ENCODE measurements at regions not wholly inside any gene's neighbourhood (a gene's known extent, or its start where the extent isn't known, plus 50 kb on each side); places are given as distances from the start of the nearest gene placed in this dataset.

GRCh38 chr16:73636196-73636595 lies 588.3 kb upstream of the ZFHX3 start:
- Mint-ChIP-seq H3K27ac (no peak overlapping the region), H3K36me3 (ENCODE audit: low read depth) (no peaks in the 10 kb centered on the region), H3K27me3 (ENCODE audit: low read depth) (no peaks in the 10 kb centered on the region), H3K4me1 (ENCODE audit: low read depth) (no peaks in the 10 kb centered on the region), H3K4me3 (no peak overlapping the region), H3K9me3 (peaks cover 25% of the 10 kb centered on the region)
- no peak for DNase-seq (ENCODE audit: low spot score)

DNA sequence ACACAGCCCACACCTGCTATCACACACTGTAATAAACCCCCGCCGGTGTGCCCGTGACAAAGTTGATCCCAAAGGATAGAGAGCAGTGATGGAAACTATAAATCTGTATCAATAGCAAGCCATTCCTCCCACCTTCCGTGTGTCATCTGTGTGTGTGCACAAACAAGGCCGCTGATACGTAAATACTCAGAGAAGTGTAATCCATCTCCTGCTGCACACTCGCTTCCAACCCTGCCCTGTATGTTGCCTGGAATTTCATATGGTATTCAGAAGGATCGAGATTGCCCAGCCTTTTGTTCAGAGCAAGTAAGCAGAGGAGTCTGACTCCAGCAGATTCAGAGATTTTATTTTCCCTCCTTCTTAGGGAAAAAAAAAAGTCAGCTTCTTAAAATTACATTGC lies 581.1 kb upstream of the ZFHX3 start:
- H3K9me3 Mint-ChIP-seq: peaks cover 8% of the 10 kb centered on the region

GRCh38 chr16:73617738-73618137 lies 569.8 kb upstream of the ZFHX3 start:
- Mint-ChIP-seq H3K27ac (no peak overlapping the region), H3K4me3 (no peak overlapping the region), H3K27me3 (ENCODE audit: low read depth) (no peaks in the 10 kb centered on the region), H3K9me3 (peaks cover 14% of the 10 kb centered on the region), H3K36me3 (ENCODE audit: low read depth) (no peaks in the 10 kb centered on the region), H3K4me1 (ENCODE audit: low read depth) (no peaks in the 10 kb centered on the region)
- no peak for DNase-seq (ENCODE audit: low spot score)

More for the DNA sequence above, 581.1 kb upstream of the ZFHX3 start:
- no peaks in the 10 kb centered on the region for H3K36me3 Mint-ChIP-seq (ENCODE audit: low read depth)
- H3K27me3 Mint-ChIP-seq (ENCODE audit: low read depth): no peaks in the 10 kb centered on the region
- no peaks in the 10 kb centered on the region for H3K4me1 Mint-ChIP-seq (ENCODE audit: low read depth)
- no peak for DNase-seq (ENCODE audit: low spot score)
- no peak overlapping the region for H3K4me3 Mint-ChIP-seq
- no peak overlapping the region for H3K27ac Mint-ChIP-seq

- H3K36me3 Mint-ChIP-seq (ENCODE audit: low read depth): no peaks in the 10 kb centered on the region
These were observed 568.8 kb upstream of the ZFHX3 start for GRCh38 chr16:73616770-73617169.

GRCh38 chr16:73616166-73616753 lies 568.3 kb upstream of the ZFHX3 start:
- peaks cover 9% of the 10 kb centered on the region for H3K9me3 Mint-ChIP-seq
- H3K27ac Mint-ChIP-seq: no peak overlapping the region
- H3K4me3 Mint-ChIP-seq: no peak overlapping the region
- no peaks in the 10 kb centered on the region for H3K27me3 Mint-ChIP-seq (ENCODE audit: low read depth)
- H3K4me1 Mint-ChIP-seq (ENCODE audit: low read depth): no peaks in the 10 kb centered on the region
- DNase-seq (ENCODE audit: low spot score): no peak
- no peaks in the 10 kb centered on the region for H3K36me3 Mint-ChIP-seq (ENCODE audit: low read depth)

More at GRCh38 chr16:73616770-73617169, 568.8 kb upstream of the ZFHX3 start:
- H3K4me3 Mint-ChIP-seq: no peak overlapping the region
- H3K9me3 Mint-ChIP-seq: peaks cover 14% of the 10 kb centered on the region
- H3K4me1 Mint-ChIP-seq (ENCODE audit: low read depth): no peaks in the 10 kb centered on the region
- DNase-seq (ENCODE audit: low spot score): no peak
- H3K27me3 Mint-ChIP-seq (ENCODE audit: low read depth): no peaks in the 10 kb centered on the region
- no peak overlapping the region for H3K27ac Mint-ChIP-seq

GRCh38 chr16:73615071-73615940 lies 567.4 kb upstream of the ZFHX3 start:
- Mint-ChIP-seq H3K4me1 (ENCODE audit: low read depth) (no peaks in the 10 kb centered on the region), H3K4me3 (no peak overlapping the region), H3K36me3 (ENCODE audit: low read depth) (no peaks in the 10 kb centered on the region), H3K27ac (no peak overlapping the region), H3K9me3 (peaks cover 3% of the 10 kb centered on the region), H3K27me3 (ENCODE audit: low read depth) (peaks cover 1% of the 10 kb centered on the region)
- DNase-seq (ENCODE audit: low spot score): no peak

DNA sequence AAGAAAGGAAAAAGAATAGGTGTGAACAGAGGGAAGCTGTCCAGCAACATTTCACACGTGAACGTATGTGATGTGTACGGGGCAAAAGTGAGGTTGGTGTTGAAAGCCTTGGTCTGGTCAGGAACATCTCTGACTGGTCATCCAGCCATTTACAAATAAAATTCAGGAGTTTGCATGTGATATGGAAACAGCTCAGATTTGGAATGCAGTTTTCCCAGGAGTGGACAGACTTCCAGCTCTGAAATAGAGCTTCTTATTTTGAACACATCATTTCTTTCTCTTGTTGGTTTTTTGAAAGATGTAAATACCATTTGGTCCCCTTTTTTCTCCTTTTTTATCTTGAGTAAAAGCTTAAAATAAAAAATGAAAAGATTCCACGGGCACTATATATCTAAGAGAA lies 566.2 kb upstream of the ZFHX3 start:
- Mint-ChIP-seq H3K9me3 (peaks cover 3% of the 10 kb centered on the region), H3K27ac (no peak overlapping the region), H3K4me3 (no peak overlapping the region), H3K4me1 (ENCODE audit: low read depth) (no peaks in the 10 kb centered on the region), H3K36me3 (ENCODE audit: low read depth) (no peaks in the 10 kb centered on the region), H3K27me3 (ENCODE audit: low read depth) (peaks cover 1% of the 10 kb centered on the region)
- no peak for DNase-seq (ENCODE audit: low spot score)

DNA sequence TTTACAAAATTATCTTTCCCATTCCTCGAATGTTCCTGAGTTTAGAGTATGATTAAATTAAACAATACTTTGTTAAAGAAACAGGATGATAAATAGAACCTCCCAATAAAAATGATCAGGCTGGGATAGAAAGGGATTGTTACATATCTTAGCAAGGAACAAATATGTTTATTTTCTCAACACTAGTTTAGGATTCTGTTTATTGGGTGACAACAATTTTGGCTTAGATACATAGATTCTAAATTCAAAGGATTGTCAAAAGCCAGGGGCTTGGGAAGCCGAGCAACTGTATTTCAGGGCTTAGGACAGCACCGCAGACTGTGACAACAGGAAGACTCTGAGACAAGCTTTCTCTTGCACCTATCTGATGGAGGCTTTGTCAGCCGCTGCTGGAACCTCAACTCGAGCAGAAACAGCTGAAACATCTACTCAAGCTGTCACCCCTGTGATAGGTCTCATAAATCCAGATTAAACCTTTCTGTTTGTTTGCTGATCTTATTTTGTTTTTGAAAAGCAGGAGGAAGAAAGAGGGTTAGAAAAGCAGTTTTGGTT lies 562.8 kb upstream of the ZFHX3 start:
- Mint-ChIP-seq H3K4me1 (ENCODE audit: low read depth) (no peaks in the 10 kb centered on the region), H3K27me3 (ENCODE audit: low read depth) (peaks cover 1% of the 10 kb centered on the region), H3K36me3 (ENCODE audit: low read depth) (no peaks in the 10 kb centered on the region), H3K27ac (no peak overlapping the region), H3K9me3 (peaks cover 2% of the 10 kb centered on the region), H3K4me3 (no peak overlapping the region)
- DNase-seq (ENCODE audit: low spot score): no peak

DNA sequence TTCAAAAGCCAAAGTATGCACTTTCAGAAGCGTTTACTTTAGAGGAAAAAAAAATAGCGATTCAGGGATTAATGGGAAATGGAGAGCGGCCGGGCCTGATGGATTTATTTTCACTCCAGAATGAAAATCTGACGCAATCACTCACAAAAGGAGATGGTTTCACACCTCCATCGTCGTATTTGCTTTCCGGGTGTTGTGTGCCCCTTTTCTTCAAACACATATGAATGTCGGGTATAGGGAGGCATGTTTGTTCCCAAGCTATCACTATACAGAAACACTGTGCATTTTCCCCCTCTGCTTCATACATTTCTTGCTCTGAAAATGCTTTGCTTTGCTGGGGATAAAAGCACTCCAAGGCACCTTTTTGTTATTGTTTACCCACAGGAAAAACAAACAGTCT lies 562.2 kb upstream of the ZFHX3 start:
- H3K4me1 Mint-ChIP-seq (ENCODE audit: low read depth): no peaks in the 10 kb centered on the region
- H3K36me3 Mint-ChIP-seq (ENCODE audit: low read depth): no peaks in the 10 kb centered on the region
- no peak overlapping the region for H3K4me3 Mint-ChIP-seq
- peaks cover 1% of the 10 kb centered on the region for H3K27me3 Mint-ChIP-seq (ENCODE audit: low read depth)
- H3K9me3 Mint-ChIP-seq: no peaks in the 10 kb centered on the region
- H3K27ac Mint-ChIP-seq: no peak overlapping the region
- DNase-seq (ENCODE audit: low spot score): no peak

- Mint-ChIP-seq H3K4me3 (no peak overlapping the region), H3K9me3 (no peaks in the 10 kb centered on the region)
These were observed 561.0 kb upstream of the ZFHX3 start for GRCh38 chr16:73608911-73609310.

DNA sequence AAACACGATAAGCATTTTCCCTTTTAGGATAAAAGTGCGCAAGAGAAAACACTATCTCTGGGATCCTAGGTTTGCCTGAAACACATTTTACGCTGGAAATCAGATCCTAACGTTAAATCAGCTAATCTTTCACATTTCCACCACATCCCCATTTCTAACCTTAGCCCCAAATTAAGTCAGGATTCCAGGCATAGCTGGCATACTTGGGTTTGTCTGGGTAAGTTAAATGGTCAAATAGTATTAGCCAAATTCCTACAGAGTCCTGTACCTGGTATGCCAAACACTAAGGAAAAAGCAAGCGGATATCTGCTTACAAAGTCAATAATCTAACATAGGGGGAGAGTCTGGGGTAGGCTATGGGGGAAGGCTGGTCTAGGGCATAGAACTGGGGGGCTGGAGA lies 557.4 kb upstream of the ZFHX3 start:
- H3K4me1 Mint-ChIP-seq (ENCODE audit: low read depth): no peaks in the 10 kb centered on the region
- H3K27me3 Mint-ChIP-seq (ENCODE audit: low read depth): no peaks in the 10 kb centered on the region
- H3K27ac Mint-ChIP-seq: no peak overlapping the region
- H3K4me3 Mint-ChIP-seq: no peak overlapping the region
- no peak for DNase-seq (ENCODE audit: low spot score)
- H3K36me3 Mint-ChIP-seq (ENCODE audit: low read depth): no peaks in the 10 kb centered on the region
- H3K9me3 Mint-ChIP-seq: peaks cover 8% of the 10 kb centered on the region

More at GRCh38 chr16:73608911-73609310, 561.0 kb upstream of the ZFHX3 start:
- no peak overlapping the region for H3K27ac Mint-ChIP-seq
- H3K36me3 Mint-ChIP-seq (ENCODE audit: low read depth): no peaks in the 10 kb centered on the region
- H3K4me1 Mint-ChIP-seq (ENCODE audit: low read depth): no peaks in the 10 kb centered on the region
- no peak for DNase-seq (ENCODE audit: low spot score)
- H3K27me3 Mint-ChIP-seq (ENCODE audit: low read depth): peaks cover 1% of the 10 kb centered on the region

DNA sequence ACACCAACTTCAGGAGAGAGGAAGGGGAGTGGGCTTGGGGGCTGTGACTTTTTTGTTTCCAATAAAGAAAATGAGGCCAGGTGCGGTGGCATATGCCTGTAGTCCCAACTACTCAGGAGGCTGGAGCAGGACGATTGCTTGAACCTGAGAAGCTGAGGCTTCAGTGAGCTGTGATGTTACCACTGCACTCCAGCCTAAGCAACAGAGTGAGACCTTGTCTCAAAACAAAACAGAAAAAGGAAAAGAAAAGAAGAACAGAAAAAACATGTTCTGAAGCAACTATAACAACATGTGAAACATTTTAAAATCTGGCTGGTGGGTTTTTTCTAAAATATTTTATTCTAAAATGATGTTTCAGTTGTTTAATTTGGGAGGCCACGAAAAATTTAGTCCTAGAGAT lies 554.0 kb upstream of the ZFHX3 start:
- no peaks in the 10 kb centered on the region for H3K27me3 Mint-ChIP-seq (ENCODE audit: low read depth)
- H3K4me3 Mint-ChIP-seq: no peak overlapping the region
- no peak overlapping the region for H3K27ac Mint-ChIP-seq
- H3K4me1 Mint-ChIP-seq (ENCODE audit: low read depth): no peaks in the 10 kb centered on the region
- peaks cover 8% of the 10 kb centered on the region for H3K9me3 Mint-ChIP-seq
- DNase-seq (ENCODE audit: low spot score): no peak
- H3K36me3 Mint-ChIP-seq (ENCODE audit: low read depth): no peaks in the 10 kb centered on the region

- H3K4me3 Mint-ChIP-seq: no peak overlapping the region
- no peaks in the 10 kb centered on the region for H3K4me1 Mint-ChIP-seq (ENCODE audit: low read depth)
- H3K27me3 Mint-ChIP-seq (ENCODE audit: low read depth): no peaks in the 10 kb centered on the region
These were observed 551.9 kb upstream of the ZFHX3 start for GRCh38 chr16:73599870-73600269.

GRCh38 chr16:73599351-73599750 lies 551.4 kb upstream of the ZFHX3 start:
- DNase-seq (ENCODE audit: low spot score): no peak
- H3K4me3 Mint-ChIP-seq: no peak overlapping the region
- H3K4me1 Mint-ChIP-seq (ENCODE audit: low read depth): no peaks in the 10 kb centered on the region
- H3K9me3 Mint-ChIP-seq: peaks cover 8% of the 10 kb centered on the region
- no peak overlapping the region for H3K27ac Mint-ChIP-seq
- no peaks in the 10 kb centered on the region for H3K36me3 Mint-ChIP-seq (ENCODE audit: low read depth)
- H3K27me3 Mint-ChIP-seq (ENCODE audit: low read depth): no peaks in the 10 kb centered on the region

More at GRCh38 chr16:73599870-73600269, 551.9 kb upstream of the ZFHX3 start:
- DNase-seq (ENCODE audit: low spot score): no peak
- no peaks in the 10 kb centered on the region for H3K36me3 Mint-ChIP-seq (ENCODE audit: low read depth)
- peaks cover 8% of the 10 kb centered on the region for H3K9me3 Mint-ChIP-seq
- no peak overlapping the region for H3K27ac Mint-ChIP-seq
